ENCODE measurements at regions not wholly inside any gene's neighbourhood (a gene's known extent, or its start where the extent isn't known, plus 50 kb on each side); places are given as distances from the start of the nearest gene placed in this dataset.

- H3K27ac Mint-ChIP-seq: no peak overlapping the region
- H3K9me3 Mint-ChIP-seq: peaks cover 4% of the 10 kb centered on the region
- H3K27me3 Mint-ChIP-seq (ENCODE audit: low read depth): no peaks in the 10 kb centered on the region
- no peak overlapping the region for H3K4me3 Mint-ChIP-seq
- no peaks in the 10 kb centered on the region for H3K36me3 Mint-ChIP-seq (ENCODE audit: low read depth)
- no peaks in the 10 kb centered on the region for H3K4me1 Mint-ChIP-seq (ENCODE audit: low read depth)
Observed at GRCh38 chr3:81279481-81280379, 481.7 kb downstream of the GBE1 start.

- Mint-ChIP-seq H3K4me3 (no peak overlapping the region), H3K27me3 (ENCODE audit: low read depth) (no peaks in the 10 kb centered on the region), H3K9me3 (peaks cover 4% of the 10 kb centered on the region), H3K36me3 (ENCODE audit: low read depth) (no peaks in the 10 kb centered on the region), H3K4me1 (ENCODE audit: low read depth) (no peaks in the 10 kb centered on the region), H3K27ac (no peak overlapping the region)
Observed at GRCh38 chr3:81277853-81278252, 483.6 kb downstream of the GBE1 start.

GRCh38 chr3:81274671-81275070 lies 486.8 kb downstream of the GBE1 start:
- Mint-ChIP-seq H3K27ac (no peak overlapping the region), H3K36me3 (ENCODE audit: low read depth) (no peaks in the 10 kb centered on the region), H3K27me3 (ENCODE audit: low read depth) (no peaks in the 10 kb centered on the region), H3K4me1 (ENCODE audit: low read depth) (no peaks in the 10 kb centered on the region), H3K9me3 (peaks cover 4% of the 10 kb centered on the region), H3K4me3 (no peak overlapping the region)

GRCh38 chr3:81270603-81271379 lies 490.7 kb downstream of the GBE1 start:
- no peak overlapping the region for H3K4me3 Mint-ChIP-seq
- no peaks in the 10 kb centered on the region for H3K4me1 Mint-ChIP-seq (ENCODE audit: low read depth)
- H3K36me3 Mint-ChIP-seq (ENCODE audit: low read depth): no peaks in the 10 kb centered on the region
- H3K27me3 Mint-ChIP-seq (ENCODE audit: low read depth): no peaks in the 10 kb centered on the region
- no peak overlapping the region for H3K27ac Mint-ChIP-seq
- H3K9me3 Mint-ChIP-seq: no peaks in the 10 kb centered on the region

GRCh38 chr3:81268526-81268925 lies 492.9 kb downstream of the GBE1 start:
- H3K36me3 Mint-ChIP-seq (ENCODE audit: low read depth): no peaks in the 10 kb centered on the region
- H3K27me3 Mint-ChIP-seq (ENCODE audit: low read depth): no peaks in the 10 kb centered on the region
- H3K4me3 Mint-ChIP-seq: no peak overlapping the region
- no peaks in the 10 kb centered on the region for H3K9me3 Mint-ChIP-seq
- no peaks in the 10 kb centered on the region for H3K4me1 Mint-ChIP-seq (ENCODE audit: low read depth)
- H3K27ac Mint-ChIP-seq: no peak overlapping the region

- Mint-ChIP-seq H3K4me1 (ENCODE audit: low read depth) (no peaks in the 10 kb centered on the region), H3K27me3 (ENCODE audit: low read depth) (no peaks in the 10 kb centered on the region), H3K4me3 (no peak overlapping the region), H3K9me3 (no peaks in the 10 kb centered on the region), H3K27ac (no peak overlapping the region), H3K36me3 (ENCODE audit: low read depth) (no peaks in the 10 kb centered on the region)
Observed at GRCh38 chr3:81261996-81262395, 499.4 kb downstream of the GBE1 start.

- Mint-ChIP-seq H3K27ac (no peak overlapping the region), H3K4me1 (ENCODE audit: low read depth) (no peaks in the 10 kb centered on the region), H3K27me3 (ENCODE audit: low read depth) (no peaks in the 10 kb centered on the region), H3K4me3 (no peak overlapping the region), H3K36me3 (ENCODE audit: low read depth) (no peaks in the 10 kb centered on the region), H3K9me3 (no peaks in the 10 kb centered on the region)
Observed at GRCh38 chr3:81255463-81255862, 506.0 kb downstream of the GBE1 start.

GRCh38 chr3:81251096-81251495 lies 510.3 kb downstream of the GBE1 start:
- Mint-ChIP-seq H3K4me3 (no peak overlapping the region), H3K27ac (no peak overlapping the region), H3K9me3 (no peaks in the 10 kb centered on the region), H3K36me3 (ENCODE audit: low read depth) (no peaks in the 10 kb centered on the region), H3K27me3 (ENCODE audit: low read depth) (no peaks in the 10 kb centered on the region), H3K4me1 (ENCODE audit: low read depth) (no peaks in the 10 kb centered on the region)

- H3K9me3 Mint-ChIP-seq: no peaks in the 10 kb centered on the region
- no peak overlapping the region for H3K27ac Mint-ChIP-seq
- H3K4me3 Mint-ChIP-seq: no peak overlapping the region
- no peaks in the 10 kb centered on the region for H3K4me1 Mint-ChIP-seq (ENCODE audit: low read depth)
- no peaks in the 10 kb centered on the region for H3K27me3 Mint-ChIP-seq (ENCODE audit: low read depth)
- H3K36me3 Mint-ChIP-seq (ENCODE audit: low read depth): no peaks in the 10 kb centered on the region
Observed at GRCh38 chr3:81249540-81250029, 511.9 kb downstream of the GBE1 start.

GRCh38 chr3:81245501-81245900 lies 515.9 kb downstream of the GBE1 start:
- no peaks in the 10 kb centered on the region for H3K36me3 Mint-ChIP-seq (ENCODE audit: low read depth)
- no peaks in the 10 kb centered on the region for H3K4me1 Mint-ChIP-seq (ENCODE audit: low read depth)
- no peaks in the 10 kb centered on the region for H3K9me3 Mint-ChIP-seq
- no peak overlapping the region for H3K27ac Mint-ChIP-seq
- H3K4me3 Mint-ChIP-seq: no peak overlapping the region
- no peaks in the 10 kb centered on the region for H3K27me3 Mint-ChIP-seq (ENCODE audit: low read depth)

GRCh38 chr3:81245043-81245442 lies 516.4 kb downstream of the GBE1 start:
- Mint-ChIP-seq H3K4me1 (ENCODE audit: low read depth) (no peaks in the 10 kb centered on the region), H3K27ac (no peak overlapping the region), H3K27me3 (ENCODE audit: low read depth) (no peaks in the 10 kb centered on the region), H3K4me3 (no peak overlapping the region), H3K9me3 (no peaks in the 10 kb centered on the region), H3K36me3 (ENCODE audit: low read depth) (no peaks in the 10 kb centered on the region)

GRCh38 chr3:81244231-81244630 lies 517.2 kb downstream of the GBE1 start:
- Mint-ChIP-seq H3K4me1 (ENCODE audit: low read depth) (no peaks in the 10 kb centered on the region), H3K27ac (no peak overlapping the region), H3K4me3 (no peak overlapping the region), H3K27me3 (ENCODE audit: low read depth) (no peaks in the 10 kb centered on the region), H3K9me3 (no peaks in the 10 kb centered on the region), H3K36me3 (ENCODE audit: low read depth) (no peaks in the 10 kb centered on the region)

GRCh38 chr3:81242871-81243270 lies 518.6 kb downstream of the GBE1 start:
- no peaks in the 10 kb centered on the region for H3K9me3 Mint-ChIP-seq
- no peaks in the 10 kb centered on the region for H3K27me3 Mint-ChIP-seq (ENCODE audit: low read depth)
- H3K36me3 Mint-ChIP-seq (ENCODE audit: low read depth): no peaks in the 10 kb centered on the region
- no peaks in the 10 kb centered on the region for H3K4me1 Mint-ChIP-seq (ENCODE audit: low read depth)
- H3K4me3 Mint-ChIP-seq: no peak overlapping the region
- no peak overlapping the region for H3K27ac Mint-ChIP-seq

- no peaks in the 10 kb centered on the region for H3K4me1 Mint-ChIP-seq (ENCODE audit: low read depth)
- no peaks in the 10 kb centered on the region for H3K9me3 Mint-ChIP-seq
- H3K27me3 Mint-ChIP-seq (ENCODE audit: low read depth): no peaks in the 10 kb centered on the region
- no peak overlapping the region for H3K27ac Mint-ChIP-seq
- H3K4me3 Mint-ChIP-seq: no peak overlapping the region
- H3K36me3 Mint-ChIP-seq (ENCODE audit: low read depth): no peaks in the 10 kb centered on the region
Observed at GRCh38 chr3:81237181-81237580, 524.3 kb downstream of the GBE1 start.

- no peak overlapping the region for H3K27ac Mint-ChIP-seq
- no peaks in the 10 kb centered on the region for H3K36me3 Mint-ChIP-seq (ENCODE audit: low read depth)
- no peak overlapping the region for H3K4me3 Mint-ChIP-seq
- no peaks in the 10 kb centered on the region for H3K27me3 Mint-ChIP-seq (ENCODE audit: low read depth)
- no peaks in the 10 kb centered on the region for H3K9me3 Mint-ChIP-seq
- H3K4me1 Mint-ChIP-seq (ENCODE audit: low read depth): no peaks in the 10 kb centered on the region
Observed at GRCh38 chr3:81218023-81218422, 543.4 kb downstream of the GBE1 start.
